Renal pelvis (tissue), 1 donor: ENCODE measurements at regions not wholly inside any gene's neighbourhood (a gene's known extent, or its start where the extent isn't known, plus 50 kb on each side); places are given as distances from the start of the nearest gene placed in this dataset.
"Not testable (repeated sequence)": the region's sequence is repeated elsewhere in the genome, so short reads cannot be mapped to it uniquely, and the experiment has no call there.

Experiments used
- DNase-seq: peaks from one replicate; pipeline ENCODE4 v3.0.0-alpha.2; 2013

- no peak for DNase-seq
Observed at GRCh38 chr1:91098299-91098906, 76.6 kb upstream of the ZNF644 start.

- DNase-seq = not testable (repeated sequence)
Observed at GRCh38 chr1:91095321-91095720, 73.5 kb upstream of the ZNF644 start.

GRCh38 chr1:91092503-91092902, 70.7 kb upstream of the ZNF644 start:
- no peak for DNase-seq

GRCh38 chr1:91091812-91092211, 70.0 kb upstream of the ZNF644 start:
- DNase-seq = no peak

GRCh38 chr1:91080650-91081049, 58.8 kb upstream of the ZNF644 start:
- DNase-seq = no peak

GRCh38 chr1:91078859-91079258, 57.0 kb upstream of the ZNF644 start:
- no peak for DNase-seq

GRCh38 chr1:91076834-91077233, 55.0 kb upstream of the ZNF644 start:
- no peak for DNase-seq

GRCh38 chr1:91075233-91076135, 53.6 kb upstream of the ZNF644 start:
- DNase-seq = no peak

- no peak for DNase-seq
Observed at GRCh38 chr1:91073299-91073698, 51.5 kb upstream of the ZNF644 start.

GRCh38 chr1:91071838-91072237, 50.0 kb upstream of the ZNF644 start:
- no peak for DNase-seq
